ENCODE measurements at regions not wholly inside any gene's neighbourhood (a gene's known extent, or its start where the extent isn't known, plus 50 kb on each side); places are given as distances from the start of the nearest gene placed in this dataset.

- no peak for DNase-seq (ENCODE audit: low spot score)
- no peak overlapping the region for H3K9ac ChIP-seq (ENCODE audit: low read depth in 1 of 2, low read length in 2 of 2)
- H3K27me3 ChIP-seq (ENCODE audit: control insufficient read depth in 4 of 4, insufficient read depth in 4 of 4, low read length in 3 of 4): no peaks in the 10 kb centered on the region
- H3K4me1 ChIP-seq (ENCODE audit: control insufficient read depth in 4 of 4, insufficient read depth in 4 of 4, low read length in 3 of 4): no peaks in the 10 kb centered on the region
- no peak overlapping the region for H3K27ac ChIP-seq (ENCODE audit: low read depth in 1 of 2, low read length in 2 of 2)
- no peak overlapping the region for H3K4me3 ChIP-seq (ENCODE audit: low read depth in 1 of 3, low read length in 3 of 3)
- TF ChIP-seq MAX (IDR thresholded peaks at IDR 0.05) (no peak), GABPA (IDR thresholded peaks at IDR 0.05 in 1 of 2, conservative IDR thresholded peaks at IDR 0.05 in 1 of 2) (no peak), CTCF (IDR thresholded peaks at IDR 0.05; ENCODE audit: low read depth, low read length, missing input control) (no peak), TAF1 (conservative IDR thresholded peaks at IDR 0.05) (no peak), JUND (IDR thresholded peaks at IDR 0.05) (no peak), HNF4G (IDR thresholded peaks at IDR 0.05) (no peak), YY1 (IDR thresholded peaks at IDR 0.05) (no peak), RAD21 (IDR thresholded peaks at IDR 0.05) (no peak), SP1 (IDR thresholded peaks at IDR 0.05) (no peak), HNF4A (conservative IDR thresholded peaks at IDR 0.05) (no peak)
- H3K9me3 ChIP-seq (ENCODE audit: control insufficient read depth in 4 of 4, low read length in 3 of 4): no peaks in the 10 kb centered on the region
- no peaks in the 10 kb centered on the region for H3K36me3 ChIP-seq (ENCODE audit: control insufficient read depth in 4 of 4, insufficient read depth in 3 of 4, low read depth in 1 of 4, low read length in 3 of 4)
Observed at GRCh38 chr6:128736780-128737179, 146.2 kb upstream of the LAMA2 start.

- no peak for DNase-seq (ENCODE audit: low spot score)
Observed at GRCh38 chr6:128731249-128732165, 151.4 kb upstream of the LAMA2 start.

More at GRCh38 chr6:128731249-128732165, 151.4 kb upstream of the LAMA2 start:
- Histone ChIP-seq H3K4me1 (ENCODE audit: control insufficient read depth in 4 of 4, insufficient read depth in 4 of 4, low read length in 3 of 4) (no peaks in the 10 kb centered on the region), H3K9me3 (ENCODE audit: control insufficient read depth in 4 of 4, low read length in 3 of 4) (no peaks in the 10 kb centered on the region), H3K36me3 (ENCODE audit: control insufficient read depth in 4 of 4, insufficient read depth in 3 of 4, low read depth in 1 of 4, low read length in 3 of 4) (no peaks in the 10 kb centered on the region), H3K9ac (ENCODE audit: low read depth in 1 of 2, low read length in 2 of 2) (no peak overlapping the region), H3K27me3 (ENCODE audit: control insufficient read depth in 4 of 4, insufficient read depth in 4 of 4, low read length in 3 of 4) (no peaks in the 10 kb centered on the region), H3K27ac (ENCODE audit: low read depth in 1 of 2, low read length in 2 of 2) (no peak overlapping the region), H3K4me3 (ENCODE audit: low read depth in 1 of 3, low read length in 3 of 3) (no peak overlapping the region)
- 58% methylated on average over 2 of the region's 2 CpGs for whole genome bisulfite sequencing
- TF ChIP-seq CTCF (IDR thresholded peaks at IDR 0.05; ENCODE audit: low read depth, low read length, missing input control) (peak; percentile 55), ZBTB33 (IDR thresholded peaks at IDR 0.05) (no peak), FOXA1 (IDR thresholded peaks at IDR 0.05) (no peak), TAF1 (conservative IDR thresholded peaks at IDR 0.05) (no peak), ATF3 (IDR thresholded peaks at IDR 0.05) (no peak), HNF4A (conservative IDR thresholded peaks at IDR 0.05) (no peak), NR2F2 (IDR thresholded peaks at IDR 0.05) (no peak), FOXA2 (IDR thresholded peaks at IDR 0.05) (no peak), RAD21 (IDR thresholded peaks at IDR 0.05) (peak; percentile 84 to 89), HNF4G (IDR thresholded peaks at IDR 0.05) (no peak), YY1 (IDR thresholded peaks at IDR 0.05) (no peak), MAX (IDR thresholded peaks at IDR 0.05) (no peak), EGR1 (IDR thresholded peaks at IDR 0.05; ENCODE audit: low read depth in 2 of 2) (no peak), REST (IDR thresholded peaks at IDR 0.05) (no peak)

Data from liver (tissue), 8 donors.